Liver (tissue), 8 donors: ENCODE measurements at regions not wholly inside any gene's neighbourhood (a gene's known extent, or its start where the extent isn't known, plus 50 kb on each side); places are given as distances from the start of the nearest gene placed in this dataset.

Experiments used
- DNase-seq: peaks from one replicate; pipeline ENCODE4 v3.0.0-alpha.2; 2017; ENCODE audit warnings: low spot score
- H3K27ac ChIP-seq, 2 donors: one replicate each; pipeline ENCODE4 v1.7.0; 2013; ENCODE audit warnings: inconsistent platforms in 2 of 2, low read length in 2 of 2, control low read depth in 1 of 2, low read depth in 1 of 2, mild to moderate bottlenecking in 1 of 2
- H3K27me3 ChIP-seq, 4 donors: one replicate each; pipeline versions ENCODE4 v1.6.1 to v1.7.0; 2013; ENCODE audit warnings: low read length in 3 of 4, inconsistent platforms in 1 of 4, mild to moderate bottlenecking in 1 of 4, moderate library complexity in 1 of 4; ENCODE audit not compliant: control insufficient read depth in 4 of 4, insufficient read depth in 4 of 4
- H3K36me3 ChIP-seq, 4 donors: one replicate each; pipeline versions ENCODE4 v1.6.1 to v1.7.0; 2013; ENCODE audit warnings: low read length in 3 of 4, mild to moderate bottlenecking in 3 of 4, low read depth in 1 of 4, moderate library complexity in 1 of 4; ENCODE audit not compliant: control insufficient read depth in 4 of 4, insufficient read depth in 3 of 4
- H3K4me1 ChIP-seq, 4 donors: one replicate each; pipeline versions ENCODE4 v1.6.1 to v1.7.0; 2013; ENCODE audit warnings: low read length in 3 of 4, mild to moderate bottlenecking in 3 of 4, moderate library complexity in 1 of 4; ENCODE audit not compliant: control insufficient read depth in 4 of 4, insufficient read depth in 4 of 4
- H3K4me3 ChIP-seq, 3 donors: one replicate each; pipeline versions ENCODE4 v1.6.1 to v1.7.0; 2013; ENCODE audit warnings: low read length in 3 of 3, control low read depth in 1 of 3, low read depth in 1 of 3, mild to moderate bottlenecking in 1 of 3
- H3K9ac ChIP-seq, 2 donors: one replicate each; pipeline ENCODE4 v1.7.0; 2013; ENCODE audit warnings: low read length in 2 of 2, mild to moderate bottlenecking in 2 of 2, moderate library complexity in 2 of 2, control low read depth in 1 of 2, low read depth in 1 of 2
- H3K9me3 ChIP-seq, 4 donors: one replicate each; pipeline versions ENCODE4 v1.6.1 to v1.7.0; 2013; ENCODE audit warnings: low read length in 3 of 4; ENCODE audit not compliant: control insufficient read depth in 4 of 4
- ATF3 ChIP-seq: IDR thresholded peaks from 2 replicates; pipeline ENCODE4 v1.6.1; 2016; ENCODE audit warnings: antibody characterized with exemption
- CTCF ChIP-seq: fragments of 150-350 bp; IDR thresholded peaks from 2 replicates; pipeline ENCODE4 v1.5.1; 2017; ENCODE audit warnings: improper control_type of control experiment, low read depth, low read length; ENCODE audit not compliant: missing input control
- EGR1 ChIP-seq, 2 donors: IDR thresholded peaks; 2 replicates each; pipeline ENCODE4 v1.6.1; 2016 to 2018; ENCODE audit warnings: antibody characterized with exemption in 2 of 2, low read depth in 2 of 2
- FOXA1 ChIP-seq: IDR thresholded peaks from 2 replicates; pipeline ENCODE4 v1.6.1; 2016; ENCODE audit warnings: antibody characterized with exemption
- FOXA2 ChIP-seq: IDR thresholded peaks from 2 replicates; pipeline ENCODE4 v1.6.1; 2016; ENCODE audit warnings: antibody characterized with exemption
- GABPA ChIP-seq, 2 donors: IDR thresholded peaks in 1 of 2; conservative IDR thresholded peaks in 1 of 2; 2 replicates each; pipeline ENCODE4 v1.6.1; 2016; ENCODE audit warnings: antibody characterized with exemption in 2 of 2, mild to moderate bottlenecking in 1 of 2, moderate library complexity in 1 of 2
- HNF4A ChIP-seq, 2 donors: conservative IDR thresholded peaks; 2 replicates each; pipeline ENCODE4 v1.6.1; 2016; ENCODE audit warnings: antibody characterized with exemption in 2 of 2, mild to moderate bottlenecking in 2 of 2
- HNF4G ChIP-seq: IDR thresholded peaks from 2 replicates; pipeline ENCODE4 v1.6.1; 2016; ENCODE audit warnings: antibody characterized with exemption
- JUND ChIP-seq, 2 donors: IDR thresholded peaks; 2 replicates each; pipeline ENCODE4 v1.6.1; 2016; ENCODE audit warnings: antibody characterized with exemption in 2 of 2
- MAX ChIP-seq: IDR thresholded peaks from 2 replicates; pipeline ENCODE4 v1.6.1; 2016; ENCODE audit warnings: antibody characterized with exemption
- NR2F2 ChIP-seq: IDR thresholded peaks from 2 replicates; pipeline ENCODE4 v1.6.1; 2016; ENCODE audit warnings: antibody characterized with exemption
- RAD21 ChIP-seq, 2 donors: IDR thresholded peaks; 2 replicates each; pipeline ENCODE4 v1.6.1; 2016; ENCODE audit warnings: antibody characterized with exemption in 2 of 2, mild to moderate bottlenecking in 2 of 2
- RXRA ChIP-seq, 2 donors: IDR thresholded peaks; 2 replicates each; pipeline ENCODE4 v1.6.1; 2017 to 2018; ENCODE audit warnings: antibody characterized with exemption in 2 of 2, mild to moderate bottlenecking in 1 of 2
- SP1 ChIP-seq: IDR thresholded peaks from 2 replicates; pipeline ENCODE4 v1.6.1; 2018; ENCODE audit warnings: antibody characterized with exemption, mild to moderate bottlenecking
- TAF1 ChIP-seq: conservative IDR thresholded peaks from 2 replicates; pipeline ENCODE4 v1.6.1; 2016; ENCODE audit warnings: antibody characterized with exemption, mild to moderate bottlenecking
- YY1 ChIP-seq: IDR thresholded peaks from 2 replicates; pipeline ENCODE4 v1.6.1; 2016; ENCODE audit warnings: antibody characterized with exemption, mild to moderate bottlenecking
- ZBTB33 ChIP-seq: IDR thresholded peaks from 2 replicates; pipeline ENCODE4 v1.6.1; 2016; ENCODE audit warnings: antibody characterized with exemption
- WGBS: extraction: QIAGEN DNeasy Blood & Tissue Kit; methylation state at CpG from one replicate; pipeline ENCODE4 v1.1.7; 2013; 5-methylcytosine and 5-hydroxymethylcytosine counted together
- donor health status: healthy.
- donor health status: healthy.
- donor health status: healthy.
- donor health status: healthy.
- donor health status: healthy.

- Histone ChIP-seq H3K9me3 (no peaks in the 10 kb centered on the region), H3K4me1 (no peaks in the 10 kb centered on the region), H3K4me3 (no peak overlapping the region), H3K27ac (no peak overlapping the region), H3K36me3 (no peaks in the 10 kb centered on the region), H3K9ac (no peak overlapping the region), H3K27me3 (no peaks in the 10 kb centered on the region)
- no peak for TF ChIP-seq ZBTB33
- TF ChIP-seq HNF4G = no peak
- no peak for TF ChIP-seq HNF4A (conservative IDR thresholded peaks at IDR 0.05)
- TF ChIP-seq ATF3 = no peak
- TF ChIP-seq NR2F2 = no peak
- TF ChIP-seq FOXA1 = no peak
- WGBS = 95% methylated on average over 2 of the region's 2 CpGs
- DNase-seq = no peak
These were observed 547.8 kb downstream of the ADGRL2 start for GRCh38 chr1:82348487-82348886.

- H3K9me3 ChIP-seq = no peaks in the 10 kb centered on the region
- H3K27ac ChIP-seq = no peak overlapping the region
- H3K9ac ChIP-seq = no peak overlapping the region
- H3K4me3 ChIP-seq = no peak overlapping the region
- H3K4me1 ChIP-seq = no peaks in the 10 kb centered on the region
- H3K36me3 ChIP-seq = no peaks in the 10 kb centered on the region
- TF ChIP-seq JUND (IDR thresholded peaks at IDR 0.05) (no peak), EGR1 (IDR thresholded peaks at IDR 0.05; ENCODE audit: low read depth in 2 of 2) (no peak), ATF3 (no peak), CTCF (no peak)
- DNase-seq = no peak
- no peaks in the 10 kb centered on the region for H3K27me3 ChIP-seq
- 82% methylated on average over 4 of the region's 4 CpGs for WGBS
These were observed 545.4 kb downstream of the ADGRL2 start for GRCh38 chr1:82346141-82346540.

DNA sequence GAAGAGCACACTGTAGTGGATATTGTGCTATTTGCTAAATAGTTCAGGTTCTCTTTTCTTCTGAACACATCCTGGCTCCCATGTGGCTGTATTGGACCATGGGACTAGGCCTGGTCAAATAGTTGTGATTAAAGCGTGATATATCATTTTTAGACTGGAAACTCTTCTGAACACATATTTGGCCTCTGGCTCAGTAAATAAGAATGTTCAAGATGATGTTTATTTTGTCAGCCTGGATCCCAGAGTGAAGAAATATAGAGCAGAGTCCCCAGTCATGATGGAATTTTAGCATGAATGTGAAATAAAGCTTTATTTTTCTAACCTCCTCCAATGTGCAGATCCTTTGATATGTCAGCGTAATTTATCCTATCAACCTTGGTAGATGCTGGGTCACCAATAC is 542.6 kb downstream of the ADGRL2 start:
- no peak overlapping the region for H3K9ac ChIP-seq
- H3K4me1 ChIP-seq = no peaks in the 10 kb centered on the region
- H3K4me3 ChIP-seq = no peak overlapping the region
- H3K27me3 ChIP-seq = no peaks in the 10 kb centered on the region
- no peaks in the 10 kb centered on the region for H3K9me3 ChIP-seq
- no peaks in the 10 kb centered on the region for H3K36me3 ChIP-seq
- DNase-seq = no peak
- H3K27ac ChIP-seq = no peak overlapping the region
- WGBS = 42% methylated on average over 2 of the region's 2 CpGs
- no peak for TF ChIP-seq ZBTB33
- no peak for TF ChIP-seq EGR1 (IDR thresholded peaks at IDR 0.05; ENCODE audit: low read depth in 2 of 2)
- no peak for TF ChIP-seq YY1
- TF ChIP-seq JUND (IDR thresholded peaks at IDR 0.05) = no peak
- TF ChIP-seq GABPA (IDR thresholded peaks at IDR 0.05 in 1 of 2, conservative IDR thresholded peaks at IDR 0.05 in 1 of 2) = no peak
- peak; percentile 40 for TF ChIP-seq FOXA1
- no peak for TF ChIP-seq HNF4G
- TF ChIP-seq SP1 = no peak
- TF ChIP-seq FOXA2 = peak; percentile 69
- no peak for TF ChIP-seq CTCF
- peak in 1 of 2 donors; percentile 28 for TF ChIP-seq RAD21 (IDR thresholded peaks at IDR 0.05)
- peak in 1 of 2 donors; percentile 51 for TF ChIP-seq RXRA (IDR thresholded peaks at IDR 0.05)
- no peak for TF ChIP-seq ATF3
- no peak for TF ChIP-seq TAF1
- TF ChIP-seq HNF4A (conservative IDR thresholded peaks at IDR 0.05) = peak; percentile 14 to 76
- peak; percentile 35 for TF ChIP-seq MAX
